H1 (cell line): ENCODE measurements at regions not wholly inside any gene's neighbourhood (a gene's known extent, or its start where the extent isn't known, plus 50 kb on each side); places are given as distances from the start of the nearest gene placed in this dataset.

Experiments used
- CTCF ChIA-PET: fragments of 300-600 bp; sonication (Branson Sonifier 250); formaldehyde crosslinking; loops from one replicate; lab custom pipeline; 2021; ENCODE audit not compliant: partially characterized antibody; lab: Charles Lee
- POLR2A ChIA-PET: fragments of 300-600 bp; sonication (Branson Sonifier 250); formaldehyde crosslinking; loops from one replicate; lab custom pipeline; 2021; ENCODE audit warnings: inconsistent platforms; ENCODE audit not compliant: partially characterized antibody; lab: Charles Lee
- DNase-seq, 2 experiments: peaks; one replicate each; pipeline versions ENCODE4 v3.0.0 to v3.0.0-alpha.2; 2010 to 2022; ENCODE audit warnings: low spot score in 2 of 2, low read depth in 1 of 2, mixed read lengths in 1 of 2
- FAIRE-seq: peaks from 2 replicates; lab custom pipeline; 2011; peaks lifted over from hg19 to GRCh38; lab: Jason Lieb, UNC
- H2AFZ ChIP-seq: 2 replicates; pipeline ENCODE4 v1.8.1; 2012; ENCODE audit warnings: low read length, inconsistent platforms
- H2AK5ac ChIP-seq: 2 replicates; pipeline ENCODE4 v1.6.1; 2013; ENCODE audit warnings: low read depth, low read length
- H2BK120ac ChIP-seq: replicated peaks from 2 replicates; pipeline ENCODE3; 2013; ENCODE audit warnings: low read depth, low read length, inconsistent platforms
- H2BK12ac ChIP-seq: 2 replicates; pipeline ENCODE4 v1.6.1; 2013; ENCODE audit warnings: low read depth, low read length
- H2BK15ac ChIP-seq: 2 replicates; pipeline ENCODE4 v1.6.1; 2013; ENCODE audit warnings: low read length
- H2BK20ac ChIP-seq: 2 replicates; pipeline ENCODE4 v1.6.1; 2013; ENCODE audit warnings: low read length
- H2BK5ac ChIP-seq: 2 replicates; pipeline ENCODE4 v1.6.1; 2013; ENCODE audit warnings: low read depth, low read length
- H3K14ac ChIP-seq: 2 replicates; pipeline ENCODE4 v1.6.1; 2013; ENCODE audit warnings: inconsistent platforms; ENCODE audit not compliant: insufficient read length
- H3K18ac ChIP-seq: 2 replicates; pipeline ENCODE4 v1.6.1; 2013; ENCODE audit warnings: low read length; ENCODE audit errors: extremely low read depth
- H3K23ac ChIP-seq: 2 replicates; pipeline ENCODE4 v1.6.1; 2013; ENCODE audit warnings: inconsistent platforms; ENCODE audit not compliant: insufficient read length
- H3K23me2 ChIP-seq: 2 replicates; pipeline ENCODE4 v1.6.1; 2013; ENCODE audit warnings: low read depth, low read length
- H3K27ac ChIP-seq: 2 replicates; pipeline ENCODE4 v1.6.1; 2011; ENCODE audit warnings: low read depth, low read length, inconsistent platforms
- H3K27me3 ChIP-seq, 4 experiments: replicated peaks in 1 of 4; 1 replicate in 1 of 4; 2 replicates in 3 of 4; pipeline versions ENCODE4 v1.6.1 to v1.8.1; 2011 to 2013; ENCODE audit warnings: low read length in 3 of 4, mild to moderate bottlenecking in 3 of 4, inconsistent platforms in 2 of 4, mixed read lengths in 2 of 4, moderate library complexity in 1 of 4; ENCODE audit not compliant: control insufficient read depth in 3 of 4, insufficient read depth in 3 of 4; ENCODE audit errors: extremely low read depth in 1 of 4
- H3K36me3 ChIP-seq, 4 experiments: 2 replicates each; pipeline versions ENCODE4 v1.6.1 to v1.8.1; 2011 to 2013; ENCODE audit warnings: mild to moderate bottlenecking in 4 of 4, low read length in 3 of 4, moderate library complexity in 2 of 4, control low read depth in 1 of 4, inconsistent platforms in 1 of 4; ENCODE audit not compliant: insufficient read depth in 4 of 4, control insufficient read depth in 2 of 4
- H3K4ac ChIP-seq: replicated peaks from 2 replicates; pipeline ENCODE3; 2013; ENCODE audit warnings: low read length, low read depth, mixed read lengths, inconsistent platforms; ENCODE audit not compliant: insufficient read length
- H3K4me1 ChIP-seq, 4 experiments: replicated peaks in 1 of 4; 1 replicate in 1 of 4; 2 replicates in 3 of 4; pipeline versions ENCODE4 v1.6.1 to v1.8.1; 2011 to 2013; ENCODE audit warnings: low read length in 3 of 4, inconsistent platforms in 2 of 4, mixed read lengths in 1 of 4; ENCODE audit not compliant: insufficient read depth in 4 of 4, control insufficient read depth in 3 of 4
- H3K4me2 ChIP-seq, 2 experiments: 2 replicates each; pipeline versions ENCODE4 v1.6.1 to v1.8.1; 2011 to 2013; ENCODE audit warnings: low read depth in 2 of 2, low read length in 2 of 2, control low read depth in 1 of 2, inconsistent platforms in 1 of 2, mild to moderate bottlenecking in 1 of 2; ENCODE audit not compliant: insufficient read depth in 1 of 2
- H3K4me3 ChIP-seq, 4 experiments: fragments of 200-600, 300-600 bp in 1 of 4; sonication (generic), shearing (Covaris generic), sonication (Bioruptor Twin) in 1 of 4; 2 replicates each; pipeline versions ENCODE4 v1.5.1 to v1.8.1; 2011 to 2016; ENCODE audit warnings: low read length in 4 of 4, low read depth in 3 of 4, control low read depth in 2 of 4, inconsistent platforms in 2 of 4, mild to moderate bottlenecking in 2 of 4, mixed read lengths in 1 of 4, moderate library complexity in 1 of 4; ENCODE audit not compliant: insufficient read depth in 2 of 4; ENCODE audit errors: extremely low read depth in 1 of 4
- H3K56ac ChIP-seq: replicated peaks from 2 replicates; pipeline ENCODE3; 2013; ENCODE audit warnings: low read depth, mild to moderate bottlenecking, mixed read lengths, low read length, inconsistent platforms; ENCODE audit not compliant: insufficient read length
- H3K79me1 ChIP-seq: 2 replicates; pipeline ENCODE4 v1.6.1; 2013; ENCODE audit warnings: low read depth, low read length, control low read depth
- H3K79me2 ChIP-seq, 2 experiments: 2 replicates each; pipeline versions ENCODE4 v1.6.1 to v1.8.1; 2012 to 2013; ENCODE audit warnings: low read length in 2 of 2, mild to moderate bottlenecking in 2 of 2, inconsistent platforms in 1 of 2; ENCODE audit not compliant: insufficient read depth in 2 of 2, control insufficient read depth in 1 of 2
- H3K9ac ChIP-seq, 4 experiments: replicated peaks in 1 of 4; 1 replicate in 1 of 4; 2 replicates in 3 of 4; pipeline versions ENCODE4 v1.6.1 to v1.8.1; 2011 to 2013; ENCODE audit warnings: low read depth in 3 of 4, low read length in 3 of 4, control low read depth in 2 of 4, mild to moderate bottlenecking in 2 of 4, moderate library complexity in 2 of 4, inconsistent platforms in 1 of 4; ENCODE audit errors: extremely low read depth in 1 of 4
- H3K9me3 ChIP-seq, 2 experiments: 2 replicates each; pipeline versions ENCODE4 v1.6.1 to v1.8.1; 2012 to 2013; ENCODE audit warnings: mild to moderate bottlenecking in 2 of 2, moderate library complexity in 2 of 2, control low read depth in 1 of 2, inconsistent platforms in 1 of 2, low read depth in 1 of 2, low read length in 1 of 2, mixed read lengths in 1 of 2; ENCODE audit not compliant: insufficient read depth in 2 of 2
- H4K20me1 ChIP-seq, 2 experiments: replicated peaks in 1 of 2; 2 replicates each; pipeline versions ENCODE3 to v1.8.1; 2011 to 2013; ENCODE audit warnings: inconsistent platforms in 2 of 2, low read length in 2 of 2, mild to moderate bottlenecking in 1 of 2; ENCODE audit not compliant: insufficient read depth in 2 of 2, control insufficient read depth in 1 of 2
- H4K5ac ChIP-seq: 2 replicates; pipeline ENCODE4 v1.6.1; 2013; ENCODE audit warnings: low read length, low read depth, mixed read lengths, inconsistent platforms; ENCODE audit not compliant: insufficient read length
- H4K8ac ChIP-seq: 2 replicates; pipeline ENCODE4 v1.8.0; 2013; ENCODE audit warnings: mild to moderate bottlenecking, moderate library complexity, low read length, inconsistent platforms; ENCODE audit not compliant: insufficient read depth; ENCODE audit errors: extremely low read depth
- H4K91ac ChIP-seq: replicated peaks from 2 replicates; pipeline ENCODE3; 2013; ENCODE audit warnings: low read length, mixed read lengths, inconsistent platforms; ENCODE audit not compliant: insufficient read length
- BCL11A ChIP-seq, 2 experiments: IDR thresholded peaks; one replicate each; pipeline ENCODE4 v1.6.1; 2011; ENCODE audit warnings: low read depth in 2 of 2, low read length in 2 of 2, mild to moderate bottlenecking in 2 of 2
- FOSL1 ChIP-seq: IDR thresholded peaks from 2 replicates; pipeline ENCODE4 v1.6.1; 2011; ENCODE audit warnings: mild to moderate bottlenecking, low read depth, low read length, moderate library complexity; ENCODE audit not compliant: insufficient read depth
- KDM4A ChIP-seq: IDR thresholded peaks from one replicate; pipeline ENCODE4 v1.7.1; 2012; ENCODE audit warnings: low read depth, mild to moderate bottlenecking, moderate library complexity, low read length, inconsistent platforms; ENCODE audit not compliant: severe bottlenecking
- MAX ChIP-seq: IDR thresholded peaks from 2 replicates; pipeline ENCODE4 v1.6.1; 2012; ENCODE audit warnings: inconsistent platforms
- TAF1 ChIP-seq: IDR thresholded peaks from 2 replicates; pipeline ENCODE4 v1.6.1; 2011; ENCODE audit warnings: mild to moderate bottlenecking, low read depth, low read length
- TCF12 ChIP-seq: IDR thresholded peaks from 2 replicates; pipeline ENCODE4 v1.6.1; 2011; ENCODE audit warnings: low read depth, mild to moderate bottlenecking, low read length
- WGBS, 2 experiments: shearing (Covaris generic) in 1 of 2; methylation state at CpG; one replicate each; pipeline versions ENCODE4 v1.1.6 to v1.1.7; 2013 to 2015; ENCODE audit warnings: low lambda C conversion rate in 2 of 2, mixed read lengths in 2 of 2, inconsistent platforms in 1 of 2, low coverage in 1 of 2, missing lambda C conversion rate in 1 of 2; ENCODE audit not compliant: insufficient replicate concordance in 2 of 2, insufficient coverage in 1 of 2, insufficient read length in 1 of 2; ENCODE audit errors: extremely low coverage in 1 of 2, missing lambda C conversion rate in 1 of 2; 5-methylcytosine and 5-hydroxymethylcytosine counted together

- Histone ChIP-seq H2AFZ (no peak overlapping the region), H3K4me1 (no peaks in the 10 kb centered on the region; a peak in 1 of 7 replicates), H3K27ac (no peak overlapping the region), H2BK20ac (no peak overlapping the region), H3K9ac (no peak overlapping the region), H2BK12ac (no peak overlapping the region), H3K23me2 (no peaks in the 10 kb centered on the region), H3K79me1 (no peaks in the 10 kb centered on the region), H3K4ac (no peak overlapping the region), H3K79me2 (no peaks in the 10 kb centered on the region), H3K4me2 (no peak overlapping the region), H3K27me3 (no peaks in the 10 kb centered on the region), H3K18ac (no peak overlapping the region), H3K9me3 (no peaks in the 10 kb centered on the region), H3K14ac (no peak overlapping the region), H2BK5ac (no peak overlapping the region), H3K56ac (no peak overlapping the region), H3K36me3 (no peaks in the 10 kb centered on the region), H2BK15ac (no peak overlapping the region), H4K5ac (no peak overlapping the region), H2AK5ac (no peak overlapping the region), H4K20me1 (no peaks in the 10 kb centered on the region), H4K91ac (no peak overlapping the region), H3K23ac (no peak overlapping the region), H2BK120ac (no peak overlapping the region), H4K8ac (no peak overlapping the region), H3K4me3 (no peak overlapping the region)
- no peak for TF ChIP-seq KDM4A
- no peak for TF ChIP-seq BCL11A (IDR thresholded peaks at IDR 0.05; ENCODE audit: low read depth in 2 of 2, low read length in 2 of 2)
- TF ChIP-seq TAF1: no peak
- no peak for TF ChIP-seq TCF12
- no peak for TF ChIP-seq FOSL1
- no peak for TF ChIP-seq MAX
- no peak for FAIRE-seq
- WGBS, 2 experiments: 81% methylated on average over 5 of the region's 5 CpGs; no CpG with 5 or more reads in 1 of the 2 experiments
- CTCF ChIA-PET: no interaction called here
- no peak for DNase-seq
- POLR2A ChIA-PET: no interaction called here
These were observed 125.6 kb upstream of the PKDCC start for GRCh38 chr2:41922177-41922576.
